Endodermal cell (in vitro differentiated cells): ENCODE measurements at regions not wholly inside any gene's neighbourhood (a gene's known extent, or its start where the extent isn't known, plus 50 kb on each side); places are given as distances from the start of the nearest gene placed in this dataset.
"Not testable (repeated sequence)": the region's sequence is repeated elsewhere in the genome, so short reads cannot be mapped to it uniquely, and the experiment has no call there.

Source experiments
- DNase-seq: peaks from one replicate; pipeline ENCODE4 v3.0.0-alpha.2; 2017
- H3K27ac ChIP-seq: 2 replicates; pipeline ENCODE4 v1.5.1; 2013; ENCODE audit warnings: mild to moderate bottlenecking, low read depth, low read length, moderate library complexity
- H3K27me3 ChIP-seq: 2 replicates; pipeline ENCODE4 v1.6.1; 2013; ENCODE audit warnings: mild to moderate bottlenecking, low read length, moderate library complexity; ENCODE audit not compliant: insufficient read depth, control insufficient read depth, poor library complexity, severe bottlenecking
- H3K36me3 ChIP-seq: 2 replicates; pipeline ENCODE4 v1.7.0; 2013; ENCODE audit warnings: mild to moderate bottlenecking, low read length, moderate library complexity; ENCODE audit not compliant: control insufficient read depth, insufficient read depth
- H3K4me1 ChIP-seq: one replicate; pipeline ENCODE4 v1.7.0; 2013; ENCODE audit warnings: low read length; ENCODE audit not compliant: control insufficient read depth, insufficient read depth
- H3K4me3 ChIP-seq: 2 replicates; pipeline ENCODE4 v1.5.1; 2013; ENCODE audit warnings: mild to moderate bottlenecking, low read length, moderate library complexity
- H3K9ac ChIP-seq: 2 replicates; pipeline ENCODE4 v1.6.1; 2013; ENCODE audit warnings: mild to moderate bottlenecking, low read length, moderate library complexity; ENCODE audit not compliant: poor library complexity, severe bottlenecking; ENCODE audit errors: extremely low read depth
- H3K9me3 ChIP-seq: 2 replicates; pipeline ENCODE4 v1.6.1; 2013; ENCODE audit warnings: mild to moderate bottlenecking, low read length, moderate library complexity; ENCODE audit not compliant: control insufficient read depth
- H3K27ac Mint-ChIP-seq: 2 replicates; pipeline ENCODE4 v1.8.0; 2020; ENCODE audit warnings: mixed read lengths
- H3K27me3 Mint-ChIP-seq: 2 replicates; pipeline ENCODE4 v1.8.0; 2021; ENCODE audit warnings: mild to moderate bottlenecking, mixed read lengths; ENCODE audit not compliant: insufficient read depth
- H3K36me3 Mint-ChIP-seq: 2 replicates; pipeline ENCODE4 v1.8.0; 2020; ENCODE audit warnings: low read depth, mixed read lengths
- H3K4me1 Mint-ChIP-seq: 2 replicates; pipeline ENCODE4 v1.8.0; 2020; ENCODE audit warnings: mixed read lengths
- H3K4me3 Mint-ChIP-seq: 2 replicates; pipeline ENCODE4 v1.8.0; 2020; ENCODE audit warnings: mild to moderate bottlenecking, moderate library complexity, mixed read lengths
- H3K9me3 Mint-ChIP-seq: 2 replicates; pipeline ENCODE4 v1.8.0; 2020; ENCODE audit warnings: mild to moderate bottlenecking, mixed read lengths
- WGBS, 2 experiments: methylation state at CpG; one replicate each; pipeline versions ENCODE4 v1.1.5 to v1.1.7; 2013; ENCODE audit warnings: missing lambda C conversion rate in 2 of 2, mixed read lengths in 1 of 2; ENCODE audit not compliant: insufficient coverage in 1 of 2, insufficient read length in 1 of 2; 5-methylcytosine and 5-hydroxymethylcytosine counted together
- TF ChIP-seq, protein P1 (sequence below): fragments of 200-600 bp; sonication (generic); conservative IDR thresholded peaks from 2 replicates; pipeline ENCODE4 v1.5.0; 2021; ENCODE audit warnings: antibody characterized with exemption, mild to moderate bottlenecking

DNA sequence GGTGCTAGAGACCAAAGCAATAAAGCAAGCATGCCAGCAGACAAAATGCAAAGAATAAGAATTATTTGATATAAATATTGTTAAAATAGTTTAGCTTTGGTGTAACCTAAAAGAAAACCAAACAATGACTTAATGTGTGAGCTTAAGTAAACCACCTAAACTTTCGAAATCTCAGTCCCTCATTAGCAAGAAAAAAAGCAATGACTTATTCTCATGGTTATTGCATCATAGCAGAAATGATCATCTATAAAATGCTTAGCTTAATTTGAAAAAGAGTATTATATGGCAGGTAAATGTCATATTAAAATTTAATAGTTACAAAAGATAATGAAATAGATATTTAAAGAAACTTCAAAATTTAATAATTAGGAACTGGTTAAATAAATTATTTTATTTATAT lies 1395.7 kb upstream of the EYS start:
- Histone ChIP-seq H3K27ac (no peak overlapping the region), H3K36me3 (no peaks in the 10 kb centered on the region), H3K4me1 (no peaks in the 10 kb centered on the region), H3K27me3 (no peaks in the 10 kb centered on the region), H3K9me3 (no peaks in the 10 kb centered on the region), H3K9ac (no peak overlapping the region), H3K4me3 (no peak overlapping the region)
- Mint-ChIP-seq H3K4me1 (no peaks in the 10 kb centered on the region), H3K27ac (no peak overlapping the region), H3K36me3 (no peaks in the 10 kb centered on the region), H3K4me3 (no peak overlapping the region), H3K27me3 (no peaks in the 10 kb centered on the region), H3K9me3 (peaks cover 19% of the 10 kb centered on the region)
- WGBS, 2 experiments: 93% methylated on average over 1 of the region's 1 CpG; no CpG with 5 or more reads in 1 of the 2 experiments
- TF ChIP-seq, protein P1, sequence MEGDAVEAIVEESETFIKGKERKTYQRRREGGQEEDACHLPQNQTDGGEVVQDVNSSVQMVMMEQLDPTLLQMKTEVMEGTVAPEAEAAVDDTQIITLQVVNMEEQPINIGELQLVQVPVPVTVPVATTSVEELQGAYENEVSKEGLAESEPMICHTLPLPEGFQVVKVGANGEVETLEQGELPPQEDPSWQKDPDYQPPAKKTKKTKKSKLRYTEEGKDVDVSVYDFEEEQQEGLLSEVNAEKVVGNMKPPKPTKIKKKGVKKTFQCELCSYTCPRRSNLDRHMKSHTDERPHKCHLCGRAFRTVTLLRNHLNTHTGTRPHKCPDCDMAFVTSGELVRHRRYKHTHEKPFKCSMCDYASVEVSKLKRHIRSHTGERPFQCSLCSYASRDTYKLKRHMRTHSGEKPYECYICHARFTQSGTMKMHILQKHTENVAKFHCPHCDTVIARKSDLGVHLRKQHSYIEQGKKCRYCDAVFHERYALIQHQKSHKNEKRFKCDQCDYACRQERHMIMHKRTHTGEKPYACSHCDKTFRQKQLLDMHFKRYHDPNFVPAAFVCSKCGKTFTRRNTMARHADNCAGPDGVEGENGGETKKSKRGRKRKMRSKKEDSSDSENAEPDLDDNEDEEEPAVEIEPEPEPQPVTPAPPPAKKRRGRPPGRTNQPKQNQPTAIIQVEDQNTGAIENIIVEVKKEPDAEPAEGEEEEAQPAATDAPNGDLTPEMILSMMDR: no peak
- no peak for DNase-seq

DNA sequence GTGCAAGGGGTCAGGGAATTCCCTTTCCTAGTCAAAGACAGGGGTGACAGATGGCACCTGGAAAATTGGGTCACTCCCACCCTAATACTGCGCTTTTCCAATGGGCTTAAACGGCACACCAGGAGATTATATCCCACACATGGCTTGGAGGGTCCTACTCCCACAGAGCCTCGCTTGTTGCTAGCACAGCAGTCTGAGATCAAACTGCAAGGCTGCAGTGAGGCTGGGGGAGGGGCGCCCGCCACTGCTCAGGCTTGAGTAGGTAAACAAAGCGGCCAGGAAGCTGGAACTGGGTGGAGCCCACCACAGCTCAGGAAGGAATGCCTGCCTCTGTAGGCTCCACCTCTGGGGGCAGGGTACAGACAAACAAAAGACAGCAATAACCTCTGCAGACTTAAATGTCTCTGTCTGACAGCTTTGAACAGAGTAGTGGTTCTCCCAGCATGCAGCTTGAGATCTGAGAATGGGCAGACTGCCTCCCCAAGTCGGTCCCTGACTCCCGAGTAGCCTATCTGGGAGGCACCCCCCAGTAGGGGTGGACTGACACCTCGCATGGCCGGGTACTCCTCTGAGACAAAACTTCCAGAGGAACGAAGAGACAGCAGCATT lies 1388.7 kb upstream of the EYS start:
- H3K9me3 Mint-ChIP-seq: peaks cover 31% of the 10 kb centered on the region
- H3K27ac Mint-ChIP-seq: not testable (repeated sequence)

DNA sequence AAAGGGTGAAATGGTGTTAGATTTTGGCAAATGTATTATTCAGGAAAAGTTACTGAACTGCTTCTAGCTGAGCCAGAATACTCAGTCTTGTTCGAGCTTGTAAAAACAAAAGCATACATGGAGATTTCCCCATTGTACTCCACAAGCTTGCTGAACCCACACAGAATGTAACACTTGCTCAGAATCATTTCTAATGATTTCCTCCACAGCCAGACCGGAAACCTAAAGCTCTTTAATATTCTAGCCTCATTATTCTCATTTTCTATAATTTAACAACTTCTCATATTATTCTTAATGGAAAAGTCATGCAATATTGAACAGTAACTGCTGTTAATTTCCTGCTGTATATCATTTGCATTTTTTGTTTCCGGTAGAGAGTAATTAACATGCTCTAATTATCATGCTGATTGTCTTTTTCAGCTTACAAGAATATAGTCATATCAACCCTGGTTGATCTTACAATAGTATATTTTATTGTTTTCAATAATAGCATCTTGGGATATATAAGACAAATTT lies 1387.5 kb upstream of the EYS start:
- H3K4me3 Mint-ChIP-seq: no peak overlapping the region
- DNase-seq: no peak
- Histone ChIP-seq H3K27ac (no peak overlapping the region), H3K9ac (no peak overlapping the region), H3K4me3 (no peak overlapping the region), H3K36me3 (no peaks in the 10 kb centered on the region), H3K4me1 (no peaks in the 10 kb centered on the region), H3K27me3 (no peaks in the 10 kb centered on the region), H3K9me3 (peaks cover 10% of the 10 kb centered on the region)
- no peaks in the 10 kb centered on the region for H3K27me3 Mint-ChIP-seq
- H3K27ac Mint-ChIP-seq: no peak overlapping the region
- H3K4me1 Mint-ChIP-seq: no peaks in the 10 kb centered on the region
- H3K9me3 Mint-ChIP-seq: peaks cover 29% of the 10 kb centered on the region
- WGBS, 2 experiments: 85 to 91% methylated on average over 2 to 3 of the region's 3 CpGs
- no peaks in the 10 kb centered on the region for H3K36me3 Mint-ChIP-seq
- TF ChIP-seq, protein P1: no peak

More for the DNA sequence above, 1388.7 kb upstream of the EYS start:
- not testable (repeated sequence) for H3K9ac ChIP-seq, H3K36me3 Mint-ChIP-seq, H3K36me3 ChIP-seq, H3K4me3 ChIP-seq, H3K27ac ChIP-seq, H3K27me3 ChIP-seq, H3K27me3 Mint-ChIP-seq, DNase-seq, H3K4me1 Mint-ChIP-seq, H3K4me1 ChIP-seq, H3K4me3 Mint-ChIP-seq
- 91 to 93% methylated on average over 2 to 10 of the region's 11 CpGs for WGBS, 2 experiments
- H3K9me3 ChIP-seq: peaks cover 10% of the 10 kb centered on the region
